HG03342 (cell line): ENCODE measurements at regions not wholly inside any gene's neighbourhood (a gene's known extent, or its start where the extent isn't known, plus 50 kb on each side); places are given as distances from the start of the nearest gene placed in this dataset.
"Not testable (repeated sequence)": the region's sequence is repeated elsewhere in the genome, so short reads cannot be mapped to it uniquely, and the experiment has no call there.

ENCODE experiments used
- ATAC-seq: cut with Tn5 transposase; IDR thresholded peaks from one replicate; pipeline ENCODE4 v1.9.1; 2021; ENCODE audit warnings: mild to moderate bottlenecking, moderate library complexity; ENCODE audit not compliant: unreplicated experiment

- no peak for ATAC-seq
Measured at GRCh38 chr14:105689722-105690121, 163.3 kb downstream of the TMEM121 start.

GRCh38 chr14:105690671-105691070 is 164.3 kb downstream of the TMEM121 start:
- no peak for ATAC-seq

- not testable (repeated sequence) for ATAC-seq
Measured at GRCh38 chr14:105691321-105692109, 165.1 kb downstream of the TMEM121 start.

- ATAC-seq: not testable (repeated sequence)
Measured at GRCh38 chr14:105692110-105692685, 165.8 kb downstream of the TMEM121 start.

- ATAC-seq: no peak
Measured at GRCh38 chr14:105694961-105695360, 168.6 kb downstream of the TMEM121 start.

- ATAC-seq: peak; percentile 42
Measured at GRCh38 chr14:105696388-105696787, 170.0 kb downstream of the TMEM121 start.

GRCh38 chr14:105697414-105697813 is 171.0 kb downstream of the TMEM121 start:
- not testable (repeated sequence) for ATAC-seq

GRCh38 chr14:105697955-105698354 is 171.6 kb downstream of the TMEM121 start:
- not testable (repeated sequence) for ATAC-seq

- ATAC-seq: not testable (repeated sequence)
Measured at GRCh38 chr14:105698940-105699556, 172.7 kb downstream of the TMEM121 start.

- not testable (repeated sequence) for ATAC-seq
Measured at GRCh38 chr14:105699706-105700105, 173.3 kb downstream of the TMEM121 start.

GRCh38 chr14:105700146-105700545 is 173.8 kb downstream of the TMEM121 start:
- not testable (repeated sequence) for ATAC-seq

- peak; percentile 52 for ATAC-seq
Measured at GRCh38 chr14:105700622-105701288, 174.4 kb downstream of the TMEM121 start.

GRCh38 chr14:105701456-105702274 is 175.3 kb downstream of the TMEM121 start:
- no peak for ATAC-seq

- no peak for ATAC-seq
Measured at GRCh38 chr14:105702275-105702817, 176.0 kb downstream of the TMEM121 start.

- ATAC-seq: not testable (repeated sequence)
Measured at GRCh38 chr14:105703044-105703665, 176.8 kb downstream of the TMEM121 start.

GRCh38 chr14:105704091-105704490 is 177.7 kb downstream of the TMEM121 start:
- ATAC-seq: not testable (repeated sequence)

GRCh38 chr14:105704492-105704891 is 178.1 kb downstream of the TMEM121 start:
- not testable (repeated sequence) for ATAC-seq

GRCh38 chr14:105705512-105705861 is 179.1 kb downstream of the TMEM121 start:
- ATAC-seq: not testable (repeated sequence)

GRCh38 chr14:105705862-105706700 is 179.7 kb downstream of the TMEM121 start:
- not testable (repeated sequence) for ATAC-seq
